SJSA1 (cell line): ENCODE measurements at regions not wholly inside any gene's neighbourhood (a gene's known extent, or its start where the extent isn't known, plus 50 kb on each side); places are given as distances from the start of the nearest gene placed in this dataset.
A peak's percentile ranks its signal among the peaks of the same experiment; 100 is the strongest.

Source experiments
- DNase-seq, 2 experiments: peaks; one replicate each; pipeline ENCODE4 v3.0.0-alpha.2; 2015 to 2020; ENCODE audit warnings: low spot score in 2 of 2, low read depth in 1 of 2
- H3K27ac ChIP-seq: fragments of 250-450 bp; sonication (Bioruptor Pico); 2 replicates; pipeline ENCODE4 v1.5.1; 2020; ENCODE audit warnings: mild to moderate bottlenecking, moderate library complexity
- H3K27me3 ChIP-seq: fragments of 250-450 bp; sonication (Bioruptor Pico); replicated peaks from 2 replicates; pipeline ENCODE4 v1.5.1; 2020; ENCODE audit warnings: mild to moderate bottlenecking, moderate library complexity
- H3K36me3 ChIP-seq: fragments of 250-450 bp; sonication (Bioruptor Pico); 2 replicates; pipeline ENCODE4 v1.5.1; 2020; ENCODE audit warnings: mild to moderate bottlenecking
- H3K4me1 ChIP-seq: fragments of 250-450 bp; sonication (Bioruptor Pico); replicated peaks from 2 replicates; pipeline ENCODE4 v1.6.1; 2021; ENCODE audit warnings: mild to moderate bottlenecking
- H3K4me3 ChIP-seq: fragments of 250-450 bp; sonication (Bioruptor Pico); 2 replicates; pipeline ENCODE4 v1.5.1; 2020; ENCODE audit warnings: mild to moderate bottlenecking
- H3K9me3 ChIP-seq: fragments of 250-450 bp; sonication (Bioruptor Pico); replicated peaks from 2 replicates; pipeline ENCODE4 v1.5.1; 2020; ENCODE audit warnings: mild to moderate bottlenecking

DNA sequence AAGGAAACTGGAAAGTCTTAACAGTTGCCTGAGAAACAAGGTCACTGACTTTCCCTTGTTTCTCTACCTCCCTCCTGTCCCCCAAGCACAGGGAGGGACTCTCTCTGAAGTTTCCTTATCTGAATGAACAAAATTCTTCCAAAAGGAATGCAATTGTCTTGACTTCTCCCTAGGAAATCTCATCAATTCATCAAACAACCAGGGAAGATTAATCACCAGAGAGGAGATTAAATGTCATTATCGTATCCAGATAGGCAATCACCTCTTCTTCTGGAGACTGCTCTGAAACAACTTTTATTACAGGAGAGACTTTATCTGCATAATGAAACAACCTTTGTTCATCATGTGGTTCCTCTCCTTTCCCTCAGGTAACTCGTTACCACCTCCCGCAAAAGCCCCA lies 431.4 kb downstream of the SLC16A7 start:
- no peak for DNase-seq
- H3K4me3 ChIP-seq = no peak overlapping the region
- H3K9me3 ChIP-seq = no peaks in the 10 kb centered on the region
- H3K4me1 ChIP-seq = no peaks in the 10 kb centered on the region
- no peaks in the 10 kb centered on the region for H3K36me3 ChIP-seq
- H3K27ac ChIP-seq = no peak overlapping the region
- H3K27me3 ChIP-seq = no peaks in the 10 kb centered on the region

DNA sequence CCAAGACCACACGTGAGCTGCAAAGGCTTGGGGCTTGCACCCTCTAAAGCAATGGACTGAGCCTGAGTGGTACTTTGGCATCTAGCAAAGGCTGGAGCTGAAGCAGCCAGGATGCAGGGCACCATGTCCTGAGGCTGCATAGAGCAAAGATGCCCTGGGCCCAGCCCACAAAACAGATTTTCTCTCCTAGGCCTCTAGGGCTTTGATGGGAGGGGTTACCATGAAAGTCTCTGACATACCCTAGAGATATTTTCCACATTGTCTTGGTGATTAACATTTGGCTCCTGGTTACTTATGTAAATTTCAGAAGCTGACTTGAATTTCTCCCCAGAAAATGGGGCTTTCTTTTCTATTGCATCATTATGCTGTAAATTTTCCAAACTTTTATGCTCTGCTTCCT lies 438.3 kb downstream of the SLC16A7 start:
- Histone ChIP-seq H3K27me3 (no peaks in the 10 kb centered on the region), H3K36me3 (no peaks in the 10 kb centered on the region), H3K27ac (no peak overlapping the region), H3K9me3 (no peaks in the 10 kb centered on the region), H3K4me3 (no peak overlapping the region), H3K4me1 (no peaks in the 10 kb centered on the region)
- no peak for DNase-seq

DNA sequence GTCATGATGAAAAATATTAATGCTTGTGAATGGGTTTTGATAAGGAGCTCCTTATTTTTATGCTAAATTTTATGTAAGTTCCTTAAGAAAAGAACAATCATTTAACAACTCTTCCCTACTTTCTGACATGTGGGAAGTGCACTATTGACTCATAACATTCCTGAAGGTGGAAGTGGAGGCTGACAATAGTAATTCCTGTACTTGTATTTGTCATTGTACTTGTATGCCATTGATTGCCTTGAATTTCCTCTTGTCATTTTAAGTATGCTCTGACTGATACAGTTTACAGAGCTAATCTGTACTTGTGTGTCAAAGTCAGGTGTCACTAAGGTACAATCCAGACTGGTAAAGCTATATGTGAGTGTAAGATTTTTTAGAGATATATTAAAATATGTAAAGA lies 440.0 kb downstream of the SLC16A7 start:
- Histone ChIP-seq H3K4me1 (no peaks in the 10 kb centered on the region), H3K27ac (no peak overlapping the region), H3K36me3 (no peaks in the 10 kb centered on the region), H3K4me3 (no peak overlapping the region), H3K27me3 (no peaks in the 10 kb centered on the region), H3K9me3 (no peaks in the 10 kb centered on the region)
- no peak for DNase-seq

DNA sequence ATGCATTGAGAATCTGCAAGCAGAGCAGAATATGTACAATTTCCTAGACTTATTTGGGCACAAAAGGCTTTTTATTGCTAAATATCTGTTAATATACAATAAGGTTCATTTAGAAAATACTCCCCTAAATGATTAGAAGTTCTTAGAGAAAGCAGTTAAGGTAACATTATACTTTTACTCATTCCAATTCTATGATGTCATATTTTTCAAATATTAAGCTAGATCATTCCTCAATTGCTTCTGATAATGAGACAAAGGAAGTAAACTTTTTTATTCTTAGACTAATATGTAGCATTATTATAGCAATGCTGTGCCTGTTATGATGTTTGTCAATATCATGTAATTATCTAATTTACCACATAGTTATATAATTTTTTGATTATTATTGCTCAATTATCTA lies 447.0 kb downstream of the SLC16A7 start:
- H3K27me3 ChIP-seq = no peaks in the 10 kb centered on the region
- no peak overlapping the region for H3K4me3 ChIP-seq
- no peaks in the 10 kb centered on the region for H3K4me1 ChIP-seq
- H3K36me3 ChIP-seq = no peaks in the 10 kb centered on the region
- H3K27ac ChIP-seq = no peak overlapping the region
- DNase-seq = no peak
- no peaks in the 10 kb centered on the region for H3K9me3 ChIP-seq

DNA sequence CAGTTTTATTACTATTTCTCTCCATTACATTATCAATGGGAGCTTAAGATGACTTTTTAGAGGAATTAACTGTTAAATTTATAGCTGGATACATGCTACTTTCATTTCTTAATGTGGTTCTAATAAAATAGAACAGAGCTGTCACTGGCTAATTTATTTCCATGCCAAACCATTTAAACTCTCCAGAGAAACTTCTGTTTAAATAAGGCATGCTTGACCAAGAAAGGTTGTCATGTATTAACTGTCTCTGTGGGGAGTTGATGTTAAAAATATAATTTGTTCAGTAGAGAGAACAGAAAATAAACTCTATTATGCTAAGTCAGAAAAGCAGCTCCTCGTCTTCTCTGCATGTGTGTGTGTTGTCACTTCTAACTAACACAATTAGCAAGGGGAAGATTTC lies 447.4 kb downstream of the SLC16A7 start:
- no peaks in the 10 kb centered on the region for H3K4me1 ChIP-seq
- no peaks in the 10 kb centered on the region for H3K36me3 ChIP-seq
- H3K9me3 ChIP-seq = no peaks in the 10 kb centered on the region
- DNase-seq = no peak
- H3K4me3 ChIP-seq = no peak overlapping the region
- H3K27ac ChIP-seq = no peak overlapping the region
- H3K27me3 ChIP-seq = no peaks in the 10 kb centered on the region

DNA sequence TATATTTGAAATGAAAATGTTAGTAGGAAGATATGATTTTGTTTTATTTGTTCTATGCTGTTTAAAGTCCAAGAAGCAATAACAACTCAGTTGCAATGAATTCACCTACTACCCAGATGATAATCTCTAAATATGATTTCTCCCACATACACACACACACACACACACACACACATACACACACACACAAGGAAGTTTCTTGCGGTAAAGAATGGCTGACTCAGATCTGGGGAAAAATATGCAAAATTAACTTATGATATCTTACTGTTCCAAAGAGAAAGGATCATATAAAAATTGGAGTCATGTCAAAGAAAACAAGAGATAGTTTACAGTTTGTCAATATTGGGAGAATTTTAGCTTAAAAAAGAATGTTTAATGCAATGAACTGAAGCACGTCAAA lies 456.7 kb downstream of the SLC16A7 start:
- no peak overlapping the region for H3K27ac ChIP-seq
- no peaks in the 10 kb centered on the region for H3K27me3 ChIP-seq
- no peak overlapping the region for H3K4me3 ChIP-seq
- DNase-seq = no peak
- no peaks in the 10 kb centered on the region for H3K36me3 ChIP-seq
- no peaks in the 10 kb centered on the region for H3K4me1 ChIP-seq
- no peaks in the 10 kb centered on the region for H3K9me3 ChIP-seq

DNA sequence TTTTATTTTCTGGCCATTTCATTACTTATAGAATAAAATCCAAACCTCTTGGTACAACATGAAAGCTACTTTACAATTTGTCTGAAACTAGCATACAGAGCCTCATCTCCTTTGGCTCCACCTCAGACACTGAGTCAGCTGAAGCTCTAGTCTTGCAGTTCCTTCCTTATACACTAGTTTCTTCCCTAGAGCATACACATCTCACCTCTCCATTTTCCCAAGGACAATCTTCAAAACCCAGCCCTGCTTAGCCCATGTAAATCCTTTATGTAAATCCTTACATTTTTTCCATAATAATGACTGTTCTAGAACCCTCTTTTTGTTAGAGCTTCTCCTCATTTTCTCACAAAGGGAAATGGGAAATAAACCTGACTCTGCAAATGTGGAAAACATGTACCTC lies 463.4 kb downstream of the SLC16A7 start:
- Histone ChIP-seq H3K4me1 (no peaks in the 10 kb centered on the region), H3K27me3 (no peaks in the 10 kb centered on the region), H3K36me3 (no peaks in the 10 kb centered on the region), H3K9me3 (no peaks in the 10 kb centered on the region), H3K27ac (no peak overlapping the region), H3K4me3 (no peak overlapping the region)
- DNase-seq = no peak

DNA sequence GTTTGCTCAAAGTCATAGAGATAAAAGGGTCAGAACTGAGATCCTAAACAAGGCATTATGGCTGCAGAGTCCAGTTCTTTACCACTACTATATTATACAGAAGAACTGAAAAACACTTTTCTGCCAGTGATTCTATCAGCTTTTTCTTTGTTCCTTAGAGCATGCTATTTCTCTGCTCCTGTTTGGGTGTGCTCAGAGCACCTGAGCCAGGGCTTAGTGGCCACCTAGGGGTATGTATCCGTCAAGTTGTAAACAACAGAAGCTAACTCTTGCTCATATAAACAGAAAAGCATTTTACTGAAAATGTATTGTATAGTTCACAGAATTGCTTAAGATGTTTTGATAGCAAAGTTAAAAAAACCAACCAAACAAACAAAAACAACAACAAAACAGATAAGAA lies 470.8 kb downstream of the SLC16A7 start:
- Histone ChIP-seq H3K9me3 (no peaks in the 10 kb centered on the region), H3K36me3 (no peaks in the 10 kb centered on the region), H3K4me1 (no peaks in the 10 kb centered on the region), H3K4me3 (no peak overlapping the region), H3K27ac (no peak overlapping the region), H3K27me3 (no peaks in the 10 kb centered on the region)
- DNase-seq = no peak

DNA sequence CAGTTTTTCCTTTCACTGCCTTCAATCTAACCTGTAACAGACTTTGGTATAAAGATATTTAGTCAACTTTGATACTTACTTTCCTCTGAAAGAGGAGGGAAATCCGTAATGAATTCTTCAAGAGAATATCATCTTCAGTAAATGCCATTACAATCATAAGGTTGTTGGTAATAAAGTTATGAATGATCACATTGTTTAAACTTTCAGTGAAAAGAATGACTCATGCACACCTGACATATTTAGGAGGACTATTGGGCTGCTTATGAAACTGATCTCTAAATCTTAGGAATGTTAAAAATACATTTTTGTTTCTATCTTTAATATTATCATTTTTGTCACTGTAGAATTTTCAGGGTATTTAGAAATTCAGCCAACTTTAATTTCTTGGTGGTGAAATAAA lies 474.7 kb downstream of the SLC16A7 start:
- no peak for DNase-seq
- Histone ChIP-seq H3K4me3 (no peak overlapping the region), H3K27me3 (no peaks in the 10 kb centered on the region)

DNA sequence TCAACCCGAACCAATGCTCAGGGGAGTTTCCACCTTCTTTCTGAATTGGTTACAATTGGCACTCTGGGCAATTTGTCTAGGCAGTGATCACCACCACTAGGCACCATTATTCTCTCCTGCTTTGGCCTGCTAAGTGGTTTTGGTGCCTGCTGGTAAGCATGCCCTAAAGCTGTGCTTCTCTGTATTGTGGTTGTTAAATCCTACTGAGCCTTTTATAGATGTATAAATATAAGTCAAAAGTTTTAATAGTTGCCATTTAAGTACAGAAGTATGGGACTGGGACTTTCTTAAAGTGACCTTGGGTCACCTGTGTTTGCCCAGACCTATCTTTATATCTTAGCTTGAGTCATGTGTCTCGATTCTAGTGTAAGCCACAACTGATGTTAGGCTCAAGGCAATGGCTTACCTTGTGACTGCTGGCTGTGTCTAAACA lies 475.9 kb downstream of the SLC16A7 start:
- H3K27ac ChIP-seq = no peak overlapping the region
- no peaks in the 10 kb centered on the region for H3K27me3 ChIP-seq
- no peaks in the 10 kb centered on the region for H3K9me3 ChIP-seq
- H3K4me1 ChIP-seq = peaks cover 8% of the 10 kb centered on the region
- no peak overlapping the region for H3K4me3 ChIP-seq
- DNase-seq = no peak
- H3K36me3 ChIP-seq = no peaks in the 10 kb centered on the region

More for the DNA sequence above, 474.7 kb downstream of the SLC16A7 start:
- Histone ChIP-seq H3K36me3 (no peaks in the 10 kb centered on the region), H3K4me1 (peaks cover 8% of the 10 kb centered on the region), H3K27ac (no peak overlapping the region), H3K9me3 (no peaks in the 10 kb centered on the region)

DNA sequence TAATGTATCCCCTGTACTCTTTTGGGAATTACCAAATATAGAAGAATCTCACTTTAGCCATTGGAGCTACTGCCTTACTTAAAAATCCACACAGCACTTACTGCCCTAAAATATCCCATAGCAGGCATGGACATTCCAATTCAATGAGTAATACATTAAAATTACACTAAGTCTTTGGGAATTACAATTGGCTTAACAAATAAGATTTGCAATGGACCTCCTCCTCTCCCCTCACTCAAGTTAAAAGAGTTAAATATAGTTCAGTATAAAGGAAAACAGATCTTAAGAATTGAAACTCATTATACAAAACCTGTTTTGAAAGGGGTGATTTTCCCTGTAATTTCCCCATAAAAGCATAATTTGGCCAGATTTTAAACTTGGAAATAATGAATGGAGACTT lies 477.1 kb downstream of the SLC16A7 start:
- Histone ChIP-seq H3K4me1 (peaks cover 8% of the 10 kb centered on the region), H3K36me3 (no peaks in the 10 kb centered on the region), H3K27me3 (no peaks in the 10 kb centered on the region), H3K9me3 (no peaks in the 10 kb centered on the region), H3K27ac (no peak overlapping the region), H3K4me3 (no peak overlapping the region)
- peak in 1 of 2 experiments; percentile 12 for DNase-seq

DNA sequence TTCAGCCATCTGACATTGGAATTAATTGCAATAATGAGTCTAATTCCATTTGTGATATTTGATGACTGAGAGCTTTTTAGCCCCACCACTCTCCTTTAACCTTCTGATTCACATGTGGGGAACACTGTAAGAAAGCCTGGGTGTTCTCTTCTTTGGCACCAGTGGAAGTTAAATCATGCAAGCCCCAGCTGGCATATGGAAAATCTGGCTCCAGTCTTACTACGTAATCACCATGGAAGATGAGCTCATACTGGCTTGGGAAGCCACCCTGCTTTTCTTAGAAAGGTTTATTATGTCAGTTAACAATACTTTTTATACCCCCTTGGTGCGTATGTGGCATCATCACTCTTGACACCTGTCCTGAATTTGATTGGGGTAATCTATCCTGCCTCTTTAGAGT lies 479.3 kb downstream of the SLC16A7 start:
- no peaks in the 10 kb centered on the region for H3K9me3 ChIP-seq
- H3K27me3 ChIP-seq = no peaks in the 10 kb centered on the region
- DNase-seq = no peak
- no peak overlapping the region for H3K4me3 ChIP-seq
- no peak overlapping the region for H3K27ac ChIP-seq
- H3K4me1 ChIP-seq = peaks cover 8% of the 10 kb centered on the region
- no peaks in the 10 kb centered on the region for H3K36me3 ChIP-seq

DNA sequence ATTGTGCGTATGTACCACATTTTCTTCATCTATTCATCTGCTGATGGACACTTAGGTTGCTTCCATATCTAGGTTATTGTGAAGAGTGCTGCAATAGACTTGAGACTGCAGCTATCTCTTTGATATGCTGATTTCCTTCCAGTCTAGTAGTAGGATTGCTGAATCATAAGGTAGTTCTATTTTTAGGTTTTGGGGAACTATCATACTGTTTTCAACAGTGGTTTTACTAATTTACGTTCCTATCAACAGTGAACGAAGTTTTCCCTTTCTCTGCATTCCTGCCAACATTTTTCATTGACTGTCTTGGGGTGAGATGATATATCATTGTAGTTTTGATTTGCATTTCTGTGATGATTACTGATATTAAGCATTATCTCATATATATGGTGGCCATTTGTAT lies 482.2 kb downstream of the SLC16A7 start:
- H3K27ac ChIP-seq = no peak overlapping the region
- no peak for DNase-seq

DNA sequence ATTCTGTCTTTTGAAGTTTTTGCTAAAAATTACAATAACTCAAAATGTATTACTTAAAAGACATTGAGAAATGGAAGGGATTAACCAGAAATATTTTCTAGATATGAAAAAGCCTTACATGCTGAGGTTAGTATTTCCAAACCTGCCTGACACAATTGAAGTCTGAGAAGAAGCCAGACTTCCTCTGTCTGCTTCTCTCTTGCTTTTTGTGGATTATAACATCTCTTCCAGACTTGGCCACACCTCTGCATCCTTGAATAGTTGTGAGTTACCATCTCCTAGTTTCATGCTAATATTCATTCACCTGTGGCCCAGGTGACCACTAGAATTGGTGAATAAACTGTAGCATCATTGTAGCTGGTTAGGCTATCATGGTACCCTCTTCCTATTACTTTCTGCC lies 497.6 kb downstream of the SLC16A7 start:
- Histone ChIP-seq H3K36me3 (no peaks in the 10 kb centered on the region), H3K27me3 (no peaks in the 10 kb centered on the region), H3K27ac (no peak overlapping the region), H3K9me3 (no peaks in the 10 kb centered on the region), H3K4me1 (no peaks in the 10 kb centered on the region), H3K4me3 (no peak overlapping the region)
- no peak for DNase-seq

More for the DNA sequence above, 482.2 kb downstream of the SLC16A7 start:
- no peak overlapping the region for H3K4me3 ChIP-seq
- no peaks in the 10 kb centered on the region for H3K36me3 ChIP-seq
- H3K27me3 ChIP-seq = no peaks in the 10 kb centered on the region
- peaks cover 4% of the 10 kb centered on the region for H3K4me1 ChIP-seq
- no peaks in the 10 kb centered on the region for H3K9me3 ChIP-seq

DNA sequence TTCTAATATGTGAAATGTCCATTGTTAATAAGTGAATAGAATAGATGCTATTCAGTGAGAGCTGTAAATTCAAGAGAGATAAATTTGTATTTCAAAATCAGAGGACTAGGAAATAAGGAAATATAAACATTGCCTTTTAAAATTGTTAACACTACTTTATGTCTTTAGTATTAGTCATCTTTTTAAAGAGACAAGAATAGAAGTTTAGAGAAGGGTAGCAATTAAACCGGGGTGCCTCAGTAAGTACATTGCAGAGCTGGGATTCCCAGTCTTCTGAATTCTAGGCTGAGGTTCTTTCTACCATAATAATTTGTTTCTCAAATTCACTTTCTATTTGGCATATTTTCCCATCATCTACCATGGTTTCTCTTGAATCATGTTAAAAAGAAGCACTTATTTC lies 498.6 kb downstream of the SLC16A7 start:
- Histone ChIP-seq H3K36me3 (no peaks in the 10 kb centered on the region), H3K4me1 (no peaks in the 10 kb centered on the region)
- no peak for DNase-seq

More for the DNA sequence above, 498.6 kb downstream of the SLC16A7 start:
- Histone ChIP-seq H3K27me3 (no peaks in the 10 kb centered on the region), H3K27ac (no peak overlapping the region), H3K9me3 (no peaks in the 10 kb centered on the region), H3K4me3 (no peak overlapping the region)
